Neural cell (in vitro differentiated cells): ENCODE measurements at regions not wholly inside any gene's neighbourhood (a gene's known extent, or its start where the extent isn't known, plus 50 kb on each side); places are given as distances from the start of the nearest gene placed in this dataset.

Experiments
- H2AFZ ChIP-seq: fragments of 200-600, 300-800 bp; sonication (generic), shearing (Covaris generic); 2 replicates; pipeline ENCODE4 v1.6.0; 2014; ENCODE audit warnings: low read depth, mild to moderate bottlenecking, antibody characterized with exemption, low read length, moderate library complexity
- H3F3A ChIP-seq: fragments of 200-600 bp; shearing (Covaris generic); 2 replicates; pipeline ENCODE4 v1.6.1; 2016; ENCODE audit warnings: mild to moderate bottlenecking, moderate library complexity, mixed read lengths, antibody characterized with exemption, low read length; ENCODE audit not compliant: insufficient read depth, poor library complexity, severe bottlenecking
- H3K27ac ChIP-seq: fragments of 200-600, 300-800 bp; sonication (generic), shearing (Covaris generic); 2 replicates; pipeline ENCODE4 v1.5.1; 2014; ENCODE audit warnings: mild to moderate bottlenecking, low read length, moderate library complexity
- H3K27me3 ChIP-seq: fragments of 300-800, 200-600 bp; sonication (generic), shearing (Covaris generic); 2 replicates; pipeline ENCODE4 v1.6.0; 2014; ENCODE audit warnings: mild to moderate bottlenecking, low read depth, low read length, moderate library complexity; ENCODE audit not compliant: insufficient read depth
- H3K36me3 ChIP-seq: fragments of 300-800, 200-600 bp; sonication (generic), shearing (Covaris generic); 2 replicates; pipeline ENCODE4 v1.5.1; 2014; ENCODE audit warnings: mild to moderate bottlenecking, antibody characterized with exemption, low read length, moderate library complexity; ENCODE audit not compliant: insufficient read depth
- H3K4me2 ChIP-seq: fragments of 300-800, 200-600 bp; sonication (generic), shearing (Covaris generic); 2 replicates; pipeline ENCODE4 v1.6.0; 2014; ENCODE audit warnings: mild to moderate bottlenecking, low read length
- H3K4me3 ChIP-seq: fragments of 300-800, 200-600 bp; sonication (generic), shearing (Covaris generic); 2 replicates; pipeline ENCODE4 v1.5.1; 2014; ENCODE audit warnings: mild to moderate bottlenecking, low read length, moderate library complexity
- H3K79me2 ChIP-seq: fragments of 200-600 bp; shearing (Covaris generic); replicated peaks from 2 replicates; pipeline ENCODE4 v1.6.0; 2014; ENCODE audit warnings: mild to moderate bottlenecking, low read length, moderate library complexity; ENCODE audit not compliant: insufficient read depth
- H3K9ac ChIP-seq: fragments of 300-800, 200-600 bp; sonication (generic), shearing (Covaris generic); 2 replicates; pipeline ENCODE4 v1.6.1; 2016; ENCODE audit warnings: mild to moderate bottlenecking, low read length, mixed read lengths
- H3K9me2 ChIP-seq: fragments of 200-600 bp; shearing (Covaris generic); 2 replicates; pipeline ENCODE4 v1.6.1; 2016; ENCODE audit warnings: mild to moderate bottlenecking, low read length, mixed read lengths; ENCODE audit not compliant: insufficient read depth
- H3K9me3 ChIP-seq: fragments of 200-600, 300-800 bp; sonication (generic), shearing (Covaris generic); 2 replicates; pipeline ENCODE4 v1.6.1; 2016; ENCODE audit warnings: mild to moderate bottlenecking, mixed run types, low read length, moderate library complexity, mixed read lengths
- H4K20me1 ChIP-seq: fragments of 200-600 bp; shearing (Covaris generic); 2 replicates; pipeline ENCODE4 v1.6.1; 2016; ENCODE audit warnings: mild to moderate bottlenecking, mixed run types; ENCODE audit not compliant: insufficient read depth
- CTCF ChIP-seq: fragments of 450-650 bp; IDR thresholded peaks from 2 replicates; pipeline ENCODE4 v1.5.1; 2014; ENCODE audit warnings: antibody characterized with exemption, mild to moderate bottlenecking, moderate library complexity; ENCODE audit not compliant: poor library complexity, severe bottlenecking
- EP300 ChIP-seq: fragments of 450-650 bp; conservative IDR thresholded peaks from 2 replicates; pipeline ENCODE4 v1.6.1; 2014; ENCODE audit warnings: antibody characterized with exemption, mild to moderate bottlenecking, moderate library complexity; ENCODE audit not compliant: poor library complexity, severe bottlenecking
- EZH2 ChIP-seq: fragments of 200-600, 300-800 bp; shearing (Covaris generic), sonication (generic); IDR thresholded peaks from 2 replicates; pipeline ENCODE4 v1.6.1; 2014; ENCODE audit warnings: antibody characterized with exemption, low read length, borderline replicate concordance, mild to moderate bottlenecking; ENCODE audit not compliant: insufficient read depth, poor library complexity, severe bottlenecking
- MXI1 ChIP-seq: fragments of 450-650 bp; conservative IDR thresholded peaks from 2 replicates; pipeline ENCODE4 v1.6.1; 2014; ENCODE audit warnings: antibody characterized with exemption, mild to moderate bottlenecking; ENCODE audit not compliant: poor library complexity, severe bottlenecking
- POLR2AphosphoS5 ChIP-seq: IDR thresholded peaks from 2 replicates; pipeline ENCODE4 v1.6.1; 2012
- RAD21 ChIP-seq: fragments of 450-650 bp; conservative IDR thresholded peaks from 2 replicates; pipeline ENCODE4 v1.6.1; 2014; ENCODE audit warnings: antibody characterized with exemption, mild to moderate bottlenecking, moderate library complexity
- REST ChIP-seq: IDR thresholded peaks from 2 replicates; pipeline ENCODE4 v1.6.1; 2012; ENCODE audit warnings: borderline replicate concordance
- SMC3 ChIP-seq: fragments of 450-650 bp; conservative IDR thresholded peaks from 2 replicates; pipeline ENCODE4 v1.6.1; 2014; ENCODE audit warnings: antibody characterized with exemption, mild to moderate bottlenecking, moderate library complexity; ENCODE audit not compliant: poor library complexity
- TAF1 ChIP-seq: IDR thresholded peaks from 2 replicates; pipeline ENCODE4 v1.6.1; 2012; ENCODE audit warnings: low read depth

GRCh38 chr13:103965506-103966243, 899.5 kb upstream of the SLC10A2 start:
- TF ChIP-seq RAD21 (no peak), TAF1 (no peak), CTCF (no peak), EZH2 (no peak), SMC3 (no peak), REST (no peak), POLR2AphosphoS5 (no peak), MXI1 (no peak), EP300 (no peak)
- Histone ChIP-seq H2AFZ (no peak overlapping the region), H3K4me2 (no peak overlapping the region), H3K36me3 (no peaks in the 10 kb centered on the region), H3K4me3 (no peak overlapping the region), H3K9me3 (no peaks in the 10 kb centered on the region), H3K27ac (no peak overlapping the region), H4K20me1 (no peaks in the 10 kb centered on the region), H3K27me3 (no peaks in the 10 kb centered on the region), H3K79me2 (no peaks in the 10 kb centered on the region), H3K9ac (no peak overlapping the region), H3F3A (no peaks in the 10 kb centered on the region), H3K9me2 (no peaks in the 10 kb centered on the region)

- Histone ChIP-seq H3K9me2 (no peaks in the 10 kb centered on the region), H3K36me3 (no peaks in the 10 kb centered on the region), H3K4me2 (no peak overlapping the region), H3K27me3 (no peaks in the 10 kb centered on the region), H3K9me3 (no peaks in the 10 kb centered on the region), H3K27ac (no peak overlapping the region), H3K9ac (no peak overlapping the region), H3K79me2 (no peaks in the 10 kb centered on the region), H3K4me3 (no peak overlapping the region), H4K20me1 (no peaks in the 10 kb centered on the region), H3F3A (no peaks in the 10 kb centered on the region), H2AFZ (no peak overlapping the region)
- TF ChIP-seq MXI1 (no peak), RAD21 (no peak), TAF1 (no peak), POLR2AphosphoS5 (no peak), EP300 (no peak), REST (no peak), SMC3 (no peak), EZH2 (no peak), CTCF (no peak)
These were observed 895.6 kb upstream of the SLC10A2 start for GRCh38 chr13:103961784-103962183.
